Stimulated activated CD8-positive, alpha-beta memory T cell treated with anti-CD3 and anti-CD28 coated beads, Interleukin-2, amount 100 ng/mL, for 48 hours (primary cell): ENCODE measurements at regions not wholly inside any gene's neighbourhood (a gene's known extent, or its start where the extent isn't known, plus 50 kb on each side); places are given as distances from the start of the nearest gene placed in this dataset.
"Not testable (repeated sequence)": the region's sequence is repeated elsewhere in the genome, so short reads cannot be mapped to it uniquely, and the experiment has no call there.

Source experiments
- DNase-seq, 2 donors: peaks; one replicate each; pipeline ENCODE4 v3.0.0-alpha.2; 2020; ENCODE audit warnings: low read depth in 2 of 2

- DNase-seq: no peak
Observed at GRCh38 chr2:41151746-41152145, 699.9 kb upstream of the SLC8A1 start.

DNA sequence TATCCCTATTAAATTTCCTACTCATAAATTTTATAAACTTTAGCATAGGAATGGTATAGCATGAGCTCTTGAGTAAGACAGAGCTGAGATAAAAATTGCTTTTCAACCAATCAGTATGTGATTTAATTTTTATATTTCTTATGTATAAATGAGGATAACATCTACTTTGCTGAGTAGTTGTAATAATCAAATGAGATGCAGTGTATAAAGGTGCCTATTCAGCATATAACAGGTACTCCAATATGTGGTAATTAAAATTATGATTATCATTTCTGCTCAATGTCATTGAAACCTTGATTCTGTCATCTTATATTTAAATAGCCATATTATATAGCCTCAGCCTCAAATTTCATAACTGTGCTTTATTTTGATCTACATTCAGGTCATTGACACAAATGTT lies 700.4 kb upstream of the SLC8A1 start:
- DNase-seq: no peak

- no peak for DNase-seq
Observed at GRCh38 chr2:41160439-41160838, 708.5 kb upstream of the SLC8A1 start.

DNA sequence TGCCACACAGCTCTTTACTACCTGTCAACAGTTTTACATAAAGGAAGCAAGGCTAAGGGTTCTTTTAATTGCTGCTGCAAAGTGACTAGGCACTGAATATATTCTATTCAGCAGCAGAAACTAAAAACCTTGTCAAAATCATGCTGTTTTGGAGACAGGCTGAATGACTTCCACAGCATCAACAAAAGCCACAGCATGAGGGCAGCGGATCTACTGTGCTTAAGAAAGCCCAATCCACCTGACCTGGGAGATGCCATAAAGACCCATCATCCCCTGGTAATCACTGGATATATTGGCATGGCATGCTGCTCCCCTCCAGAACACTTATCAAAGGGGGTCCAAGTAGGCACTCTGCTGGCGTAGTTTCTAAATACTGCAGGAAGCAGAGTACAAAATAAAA lies 715.1 kb upstream of the SLC8A1 start:
- DNase-seq: no peak

- DNase-seq: no peak
Observed at GRCh38 chr2:41169744-41170143, 717.9 kb upstream of the SLC8A1 start.

- no peak for DNase-seq
Observed at GRCh38 chr2:41170589-41170988, 718.7 kb upstream of the SLC8A1 start.

- DNase-seq: no peak
Observed at GRCh38 chr2:41180387-41180786, 728.5 kb upstream of the SLC8A1 start.

GRCh38 chr2:41182961-41183360 lies 731.1 kb upstream of the SLC8A1 start:
- DNase-seq: no peak

GRCh38 chr2:41187376-41188122 lies 735.7 kb upstream of the SLC8A1 start:
- DNase-seq: no peak

DNA sequence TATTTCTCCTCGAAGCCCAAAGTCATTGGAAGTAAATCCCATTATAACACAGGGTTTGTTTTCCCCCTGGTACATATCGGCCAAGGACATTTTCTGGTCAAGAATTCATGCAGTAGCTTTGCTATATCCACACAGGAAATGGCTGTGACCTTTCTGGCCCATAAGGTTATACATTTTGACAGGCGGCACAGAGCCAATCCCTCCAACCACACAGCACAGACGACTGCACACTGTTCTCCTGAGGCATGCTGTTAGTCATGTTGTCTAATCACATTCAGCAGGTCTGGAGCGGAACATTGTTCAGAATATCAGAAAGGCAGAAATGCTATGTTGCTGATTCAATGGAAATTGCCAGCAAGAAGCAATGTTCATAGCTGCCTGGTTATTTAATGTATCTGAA lies 742.3 kb upstream of the SLC8A1 start:
- no peak for DNase-seq

DNA sequence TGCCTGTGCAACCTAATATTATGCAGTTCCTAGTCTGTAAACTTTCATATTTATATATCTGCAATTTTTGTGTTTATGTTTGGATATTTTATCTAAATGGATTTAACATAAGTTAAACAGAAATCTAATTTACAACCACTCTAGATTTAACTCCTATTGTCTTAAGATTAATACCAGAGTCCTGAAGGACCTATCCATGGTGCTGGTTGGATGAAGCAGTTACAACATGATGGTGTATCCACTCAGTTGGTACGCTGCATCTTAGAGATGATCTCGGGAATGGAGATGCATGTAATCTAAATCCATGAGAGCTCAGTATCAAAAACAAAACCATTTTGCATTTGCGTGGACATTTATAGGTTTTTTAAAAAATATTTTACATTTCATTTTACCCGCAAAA lies 745.9 kb upstream of the SLC8A1 start:
- DNase-seq: no peak

DNA sequence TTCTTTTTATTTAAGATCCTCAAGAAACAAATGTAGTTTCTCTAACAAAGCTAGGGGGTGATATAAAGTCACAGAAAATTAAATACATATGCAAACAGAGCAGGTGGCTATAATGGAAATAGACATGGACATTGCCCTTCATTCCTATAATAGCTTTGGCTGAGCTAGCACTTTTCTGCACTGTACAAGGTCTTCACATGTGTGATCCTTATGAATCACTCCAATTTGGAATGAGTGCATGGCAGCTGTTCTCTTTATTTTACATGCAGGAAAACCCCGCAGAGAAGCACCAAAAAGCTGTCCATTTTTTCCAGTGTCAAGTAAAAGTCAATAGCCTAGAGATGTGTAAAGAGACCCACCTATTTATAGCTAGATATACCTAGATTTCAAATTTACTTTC lies 747.4 kb upstream of the SLC8A1 start:
- no peak for DNase-seq

DNA sequence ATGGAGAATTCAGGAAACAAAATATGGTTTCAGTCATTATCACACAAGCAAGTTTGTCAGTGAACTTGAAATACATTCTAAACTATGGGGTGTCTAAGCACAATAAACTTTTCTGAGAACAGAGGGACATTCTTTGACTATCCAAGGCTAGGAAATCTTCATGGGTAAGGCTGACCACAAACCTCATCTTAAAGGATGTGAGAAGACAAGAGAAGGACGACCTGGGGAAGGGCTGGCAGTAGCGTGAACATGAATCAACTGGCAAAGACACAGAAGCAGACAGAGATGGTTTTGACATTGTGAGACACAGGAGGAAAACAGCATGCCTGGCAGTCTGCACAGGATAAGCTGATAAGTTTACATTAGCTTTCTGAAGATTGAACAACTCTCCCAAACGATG lies 752.4 kb upstream of the SLC8A1 start:
- DNase-seq: no peak

GRCh38 chr2:41206004-41206403 lies 754.1 kb upstream of the SLC8A1 start:
- DNase-seq: no peak

DNA sequence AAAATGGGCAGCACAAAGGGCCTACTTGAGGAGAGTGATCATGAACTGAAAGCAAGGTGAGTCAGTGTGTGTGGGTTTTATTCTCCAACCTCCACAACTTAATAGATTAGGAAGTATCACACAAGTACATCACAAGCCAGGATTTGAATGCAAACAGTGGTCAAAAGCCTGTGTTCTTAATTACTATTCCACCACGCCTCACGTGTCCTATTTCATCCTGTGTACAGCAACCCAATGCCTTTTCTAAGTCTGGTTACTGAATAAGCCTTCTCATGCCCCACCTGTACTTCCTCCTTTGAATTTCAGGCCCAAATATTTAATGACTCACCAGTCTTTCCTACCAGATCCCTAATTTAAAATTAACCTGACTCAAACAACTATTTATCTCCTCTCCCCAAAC lies 755.7 kb upstream of the SLC8A1 start:
- no peak for DNase-seq

GRCh38 chr2:41210030-41210429 lies 758.1 kb upstream of the SLC8A1 start:
- DNase-seq: not testable (repeated sequence)

DNA sequence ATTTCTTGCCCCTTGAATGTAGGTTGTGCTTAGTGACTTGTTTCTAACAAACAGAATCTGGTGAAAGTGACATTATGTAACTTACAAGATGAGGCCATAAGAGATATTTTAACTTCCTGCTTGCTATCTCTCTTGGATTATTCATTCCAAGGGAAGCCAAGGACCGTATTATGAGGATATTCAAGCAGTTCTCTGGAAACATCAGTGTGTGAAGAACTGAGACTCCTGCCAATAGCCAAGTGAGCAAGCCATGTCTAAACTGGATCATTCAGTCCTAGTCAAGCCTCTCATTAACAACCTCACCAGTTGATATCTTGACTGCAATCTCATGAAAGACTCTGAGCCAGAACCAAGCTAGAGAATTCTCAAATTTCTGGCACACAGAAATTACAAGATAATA lies 765.1 kb upstream of the SLC8A1 start:
- no peak for DNase-seq

DNA sequence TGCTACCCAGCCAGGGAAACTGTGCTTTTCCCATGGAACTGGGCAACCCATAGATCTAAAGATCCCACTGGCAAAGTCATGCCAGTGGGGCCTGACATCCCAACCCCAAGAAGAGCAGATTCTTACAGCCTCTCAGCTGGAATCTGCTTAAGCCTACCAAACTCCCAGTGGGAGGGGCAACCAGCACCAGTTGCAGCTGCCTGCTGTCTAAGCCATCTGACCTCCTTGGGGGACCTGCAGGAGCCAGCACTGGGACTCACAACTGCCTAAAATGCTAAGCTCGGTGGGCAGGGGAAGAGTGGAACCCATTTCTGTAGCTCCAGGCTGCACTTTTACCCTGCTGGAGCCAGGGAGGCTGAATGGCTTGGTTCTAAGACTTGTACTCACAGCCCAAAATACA lies 770.7 kb upstream of the SLC8A1 start:
- DNase-seq: no peak

DNA sequence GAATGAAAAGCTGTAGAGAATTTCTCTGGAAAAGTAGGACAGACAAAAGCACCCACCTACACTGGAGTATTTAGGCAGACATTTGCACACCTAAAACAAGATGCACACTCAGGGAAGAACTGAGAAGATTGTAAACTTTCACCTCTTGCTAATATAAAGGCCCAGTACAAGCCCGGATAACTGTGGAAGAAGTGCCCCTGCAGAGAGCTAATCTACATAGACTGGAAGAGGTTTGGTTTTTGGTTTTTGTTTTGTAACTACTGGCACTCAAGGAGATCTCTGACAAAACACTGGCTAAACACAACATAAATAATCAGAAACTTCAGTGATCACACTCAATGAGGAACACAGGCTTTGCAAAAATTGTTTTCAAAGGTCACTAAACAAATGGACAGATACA lies 782.2 kb upstream of the SLC8A1 start:
- DNase-seq: no peak

DNA sequence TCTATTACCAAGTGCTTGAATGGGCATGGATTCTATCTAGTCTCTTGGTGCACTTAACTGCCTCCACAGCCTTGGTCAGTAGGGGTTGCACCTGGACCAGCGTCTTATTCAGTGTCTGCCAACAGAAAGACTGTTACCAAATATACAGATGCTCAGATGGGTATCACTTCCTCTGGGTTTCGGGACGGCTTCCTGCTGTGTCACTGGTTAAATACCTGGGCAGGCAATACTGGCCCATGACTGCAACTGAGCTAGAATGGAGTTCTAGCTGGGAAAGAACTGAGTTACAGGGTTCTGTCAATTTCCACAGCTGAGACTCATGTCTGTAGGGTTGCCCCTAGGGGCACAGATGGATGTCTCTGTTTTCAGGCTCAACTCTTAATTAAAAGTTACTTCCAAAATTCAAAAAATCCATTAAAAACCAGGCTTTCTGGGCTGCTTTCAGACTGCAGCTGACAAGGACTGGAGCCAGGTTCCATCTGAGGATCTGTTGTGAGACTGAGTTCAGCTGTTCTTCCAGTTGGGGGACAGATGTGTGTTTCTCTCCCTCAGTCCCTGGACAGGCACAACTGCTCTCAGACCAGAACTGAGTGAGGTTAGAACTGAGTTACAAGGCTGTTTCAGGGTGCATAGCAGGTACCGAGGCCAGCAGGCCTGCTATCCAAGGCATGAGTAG lies 789.6 kb upstream of the SLC8A1 start:
- DNase-seq: no peak

DNA sequence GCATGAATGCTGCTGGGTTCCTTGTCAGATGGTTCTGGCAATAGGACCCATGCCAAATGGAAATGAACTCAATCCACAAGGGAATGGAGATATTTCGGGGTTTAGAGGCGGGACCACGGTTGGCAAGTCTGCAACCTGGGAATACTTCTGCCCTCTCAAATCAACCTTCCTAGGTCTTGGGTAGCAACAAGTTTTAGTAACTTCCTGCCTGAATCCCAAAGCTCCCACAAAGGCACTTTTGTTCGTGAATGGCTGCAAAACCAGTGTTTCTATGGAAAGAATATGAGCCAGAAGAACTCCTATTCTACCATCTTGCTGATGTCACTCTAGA lies 790.1 kb upstream of the SLC8A1 start:
- DNase-seq: no peak

- no peak for DNase-seq
Observed at GRCh38 chr2:41267929-41268659, 779.7 kb upstream of the PKDCC start.
